ENCODE measurements at regions not wholly inside any gene's neighbourhood (a gene's known extent, or its start where the extent isn't known, plus 50 kb on each side); places are given as distances from the start of the nearest gene placed in this dataset.

- DNase-seq (ENCODE audit: low spot score): no peak
Measured at GRCh38 chr2:41597680-41598079, 450.1 kb upstream of the PKDCC start.

GRCh38 chr2:41598161-41598894 is 449.5 kb upstream of the PKDCC start:
- DNase-seq (ENCODE audit: low spot score): no peak

GRCh38 chr2:41600460-41600859 is 447.4 kb upstream of the PKDCC start:
- DNase-seq (ENCODE audit: low spot score): no peak

GRCh38 chr2:41602341-41602740 is 445.5 kb upstream of the PKDCC start:
- no peak for DNase-seq (ENCODE audit: low spot score)

GRCh38 chr2:41605311-41605710 is 442.5 kb upstream of the PKDCC start:
- no peak for DNase-seq (ENCODE audit: low spot score)

GRCh38 chr2:41605914-41606313 is 441.9 kb upstream of the PKDCC start:
- no peak for DNase-seq (ENCODE audit: low spot score)

- DNase-seq (ENCODE audit: low spot score): no peak
Measured at GRCh38 chr2:41610501-41611190, 437.2 kb upstream of the PKDCC start.

- DNase-seq (ENCODE audit: low spot score): no peak
Measured at GRCh38 chr2:41618754-41619153, 429.1 kb upstream of the PKDCC start.

GRCh38 chr2:41621095-41621494 is 426.7 kb upstream of the PKDCC start:
- DNase-seq (ENCODE audit: low spot score): no peak

GRCh38 chr2:41621563-41621962 is 426.3 kb upstream of the PKDCC start:
- no peak for DNase-seq (ENCODE audit: low spot score)

GRCh38 chr2:41622301-41622700 is 425.5 kb upstream of the PKDCC start:
- no peak for DNase-seq (ENCODE audit: low spot score)

- DNase-seq (ENCODE audit: low spot score): no peak
Measured at GRCh38 chr2:41626936-41627335, 420.9 kb upstream of the PKDCC start.

- DNase-seq (ENCODE audit: low spot score): no peak
Measured at GRCh38 chr2:41634686-41635085, 413.1 kb upstream of the PKDCC start.

GRCh38 chr2:41644936-41645335 is 402.9 kb upstream of the PKDCC start:
- no peak for DNase-seq (ENCODE audit: low spot score)

- DNase-seq (ENCODE audit: low spot score): peak; percentile 11
Measured at GRCh38 chr2:41647468-41648050, 400.3 kb upstream of the PKDCC start.

- no peak for DNase-seq (ENCODE audit: low spot score)
Measured at GRCh38 chr2:41657226-41657625, 390.6 kb upstream of the PKDCC start.

- DNase-seq (ENCODE audit: low spot score): no peak
Measured at GRCh38 chr2:41659758-41660157, 388.1 kb upstream of the PKDCC start.

- DNase-seq (ENCODE audit: low spot score): no peak
Measured at GRCh38 chr2:41662461-41662860, 385.4 kb upstream of the PKDCC start.

GRCh38 chr2:41663056-41663455 is 384.8 kb upstream of the PKDCC start:
- no peak for DNase-seq (ENCODE audit: low spot score)

- no peak for DNase-seq (ENCODE audit: low spot score)
Measured at GRCh38 chr2:41668529-41668928, 379.3 kb upstream of the PKDCC start.

GRCh38 chr2:41678639-41679038 is 369.2 kb upstream of the PKDCC start:
- no peak for DNase-seq (ENCODE audit: low spot score)

GRCh38 chr2:41686156-41686555 is 361.7 kb upstream of the PKDCC start:
- no peak for DNase-seq (ENCODE audit: low spot score)

GRCh38 chr2:41691561-41691960 is 356.3 kb upstream of the PKDCC start:
- no peak for DNase-seq (ENCODE audit: low spot score)

Data from putamen (tissue), 1 donor.